Heart left ventricle (tissue), 16 donors: ENCODE measurements at regions not wholly inside any gene's neighbourhood (a gene's known extent, or its start where the extent isn't known, plus 50 kb on each side); places are given as distances from the start of the nearest gene placed in this dataset.

ENCODE experiments used
- ATAC-seq, 4 donors: fragments of 200-7000 bp; cut with Tn5 transposase; one replicate each; pipeline ENCODE4 v1.9.1; 2020 to 2022; ENCODE audit warnings: moderate library complexity in 4 of 4, mild to moderate bottlenecking in 3 of 4, moderate number of reproducible peaks in 1 of 4
- DNase-seq, 5 donors: peaks; one replicate each; pipeline ENCODE4 v3.0.0-alpha.2; 2020
- H3K27ac ChIP-seq, 12 donors: fragments of 200-600 bp; sonication (generic) in 4 of 12; one replicate each; pipeline versions ENCODE4 v1.5.0 to v1.8.0; 2016 to 2022; ENCODE audit warnings: mild to moderate bottlenecking in 2 of 12
- H3K27me3 ChIP-seq, 9 donors: fragments of 200-600 bp; sonication (generic) in 2 of 9; one replicate each; pipeline versions ENCODE4 v1.5.1 to v1.8.0; 2016 to 2022; ENCODE audit warnings: mild to moderate bottlenecking in 3 of 9
- H3K36me3 ChIP-seq, 9 donors: fragments of 200-600 bp; sonication (generic) in 2 of 9; one replicate each; pipeline versions ENCODE4 v1.5.0 to v1.8.0; 2018 to 2022; ENCODE audit warnings: mild to moderate bottlenecking in 2 of 9
- H3K4me1 ChIP-seq, 12 donors: fragments of 200-600 bp; sonication (generic) in 4 of 12; one replicate each; pipeline versions ENCODE4 v1.5.0 to v1.8.0; 2016 to 2022; ENCODE audit warnings: mild to moderate bottlenecking in 3 of 12
- H3K4me3 ChIP-seq, 12 donors: fragments of 200-600 bp; sonication (generic) in 4 of 12; one replicate each; pipeline versions ENCODE4 v1.5.0 to v1.8.0; 2017 to 2022; ENCODE audit warnings: mild to moderate bottlenecking in 9 of 12, moderate library complexity in 4 of 12
- H3K9me3 ChIP-seq, 12 donors: fragments of 200-600 bp; sonication (generic) in 4 of 12; one replicate each; pipeline versions ENCODE4 v1.5.0 to v1.8.0; 2016 to 2022; ENCODE audit warnings: mild to moderate bottlenecking in 1 of 12
- POLR2A ChIP-seq, 2 donors: fragments of 450-650 bp; IDR thresholded peaks; one replicate each; pipeline ENCODE4 v1.6.1; 2017; ENCODE audit warnings: antibody characterized with exemption in 2 of 2, mild to moderate bottlenecking in 2 of 2, moderate library complexity in 2 of 2
- WGBS, 4 donors: extraction: QIAGEN DNeasy Blood & Tissue Kit in 2 of 4; methylation state at CpG; one replicate each; pipeline versions ENCODE4 v1.1.5 to v1.1.7; 2013 to 2018; 5-methylcytosine and 5-hydroxymethylcytosine counted together
- intact Hi-C, 10 donors: fragments of 100-400 bp; cut with DNase I; formaldehyde crosslinking; loops; one replicate each; pipeline versions ENCODE4 v1.11.1 to v1.14.2; 2022
- TF ChIP-seq, protein P1 (sequence below), 12 donors: fragments of 200-600 bp; sonication (generic) in 4 of 12; IDR thresholded peaks; one replicate each; pipeline versions ENCODE4 v1.5.0 to v1.8.0; 2018 to 2022; ENCODE audit warnings: antibody characterized with exemption in 12 of 12, mild to moderate bottlenecking in 5 of 12
- donor health status: ischemic (EF 13 %, LVEDD 7.1; RV severe dilation, severe dysfunction).
- donor health status: healthy with polysubstance abuse.
- donor health status: DM: no; HTN: yes; CAD: no.
- donor health status: DM: no; HTN: no; CAD: no.
- donor health status: ischemic (EF 25% LVEDD 6.9; RV normal size, moderate dysfunction).
- donor health status: ischemic (EF 25% LVEDD 5.7; RV mildly dilated, moderate dysfunction).
- donor health status: healthy.
- donor health status: DM: yes; HTN: yes; CAD: no.
- donor health status: ischemic (EF 35%, LVEDD 5.7; RV mildly dilated, moderate dysfunction).
- donor health status: nonischemic (EF 11% LVEDD 7.7; RV severe dilation, severe dysfunction).
- donor health status: DM: yes; HTN: yes; CAD: no.
- donor health status: PGD.
- donor health status: ischemic (EF 29% LVEDD 5.4; RV normal size, mild dysfunction).
- donor health status: nonischemic (EF 23%, LVEDD 6.1; RV moderate dilation, normal function).

DNA sequence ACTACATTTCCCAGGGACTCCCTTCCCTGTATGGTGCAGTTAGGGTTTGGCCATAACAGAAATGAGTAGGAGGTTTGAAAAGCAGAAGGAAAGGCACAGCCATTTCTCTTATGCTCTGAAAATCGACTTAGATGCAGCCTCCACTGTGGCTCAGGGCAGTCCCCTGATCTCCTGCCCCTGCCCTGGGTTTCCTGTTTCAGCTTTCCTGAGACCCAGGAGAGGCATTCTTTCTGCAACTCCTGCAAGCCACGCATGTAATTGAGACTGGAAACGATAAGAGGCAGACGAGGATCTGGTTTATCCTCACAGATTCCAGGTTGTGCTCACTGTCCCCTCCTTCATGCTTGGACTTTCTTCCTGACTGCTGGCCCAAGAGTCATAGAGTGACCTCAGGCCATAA is 461.2 kb upstream of the VSTM2A start:
- no peaks in the 10 kb centered on the region for H3K27me3 ChIP-seq
- ATAC-seq (no peak), DNase-seq (no peak)
- intact Hi-C loops = no loop called here
- no peak for TF ChIP-seq POLR2A (IDR thresholded peaks at IDR 0.05)
- TF ChIP-seq, protein P1, sequence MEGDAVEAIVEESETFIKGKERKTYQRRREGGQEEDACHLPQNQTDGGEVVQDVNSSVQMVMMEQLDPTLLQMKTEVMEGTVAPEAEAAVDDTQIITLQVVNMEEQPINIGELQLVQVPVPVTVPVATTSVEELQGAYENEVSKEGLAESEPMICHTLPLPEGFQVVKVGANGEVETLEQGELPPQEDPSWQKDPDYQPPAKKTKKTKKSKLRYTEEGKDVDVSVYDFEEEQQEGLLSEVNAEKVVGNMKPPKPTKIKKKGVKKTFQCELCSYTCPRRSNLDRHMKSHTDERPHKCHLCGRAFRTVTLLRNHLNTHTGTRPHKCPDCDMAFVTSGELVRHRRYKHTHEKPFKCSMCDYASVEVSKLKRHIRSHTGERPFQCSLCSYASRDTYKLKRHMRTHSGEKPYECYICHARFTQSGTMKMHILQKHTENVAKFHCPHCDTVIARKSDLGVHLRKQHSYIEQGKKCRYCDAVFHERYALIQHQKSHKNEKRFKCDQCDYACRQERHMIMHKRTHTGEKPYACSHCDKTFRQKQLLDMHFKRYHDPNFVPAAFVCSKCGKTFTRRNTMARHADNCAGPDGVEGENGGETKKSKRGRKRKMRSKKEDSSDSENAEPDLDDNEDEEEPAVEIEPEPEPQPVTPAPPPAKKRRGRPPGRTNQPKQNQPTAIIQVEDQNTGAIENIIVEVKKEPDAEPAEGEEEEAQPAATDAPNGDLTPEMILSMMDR (IDR thresholded peaks at IDR 0.05) = no peak
- no peaks in the 10 kb centered on the region for H3K36me3 ChIP-seq
- H3K4me3 ChIP-seq = no peak overlapping the region
- H3K4me1 ChIP-seq = no peaks in the 10 kb centered on the region
- H3K9me3 ChIP-seq = peaks cover 0 to 4% (median 0%) of the 10 kb centered on the region in 12 donors
- 20 to 40% (median 29%) methylated on average over 4 of the region's 4 CpGs for WGBS, 4 donors
- H3K27ac ChIP-seq = no peak overlapping the region

DNA sequence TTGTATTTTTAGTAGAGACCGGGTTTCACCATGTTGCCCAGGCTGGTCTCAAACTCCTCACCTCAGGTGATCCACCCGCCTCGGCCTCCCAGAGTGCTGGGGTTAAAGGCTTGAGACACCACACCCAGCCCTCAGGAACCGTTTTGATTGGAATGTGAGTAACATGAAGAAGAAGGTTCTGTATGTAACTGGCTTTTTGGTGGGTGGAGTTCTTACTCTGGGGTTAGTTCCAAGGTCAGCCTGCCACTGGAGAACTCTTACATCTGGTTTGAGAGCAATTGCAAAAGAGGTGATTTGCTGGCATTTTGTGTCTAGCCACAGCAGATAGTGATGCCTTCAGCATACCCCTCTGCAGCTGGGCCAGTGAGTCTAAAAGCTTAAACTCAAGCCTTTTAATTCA is 457.8 kb upstream of the VSTM2A start:
- 85 to 96% (median 89%) methylated on average over 4 of the region's 4 CpGs for WGBS, 4 donors
- H3K36me3 ChIP-seq = no peaks in the 10 kb centered on the region

DNA sequence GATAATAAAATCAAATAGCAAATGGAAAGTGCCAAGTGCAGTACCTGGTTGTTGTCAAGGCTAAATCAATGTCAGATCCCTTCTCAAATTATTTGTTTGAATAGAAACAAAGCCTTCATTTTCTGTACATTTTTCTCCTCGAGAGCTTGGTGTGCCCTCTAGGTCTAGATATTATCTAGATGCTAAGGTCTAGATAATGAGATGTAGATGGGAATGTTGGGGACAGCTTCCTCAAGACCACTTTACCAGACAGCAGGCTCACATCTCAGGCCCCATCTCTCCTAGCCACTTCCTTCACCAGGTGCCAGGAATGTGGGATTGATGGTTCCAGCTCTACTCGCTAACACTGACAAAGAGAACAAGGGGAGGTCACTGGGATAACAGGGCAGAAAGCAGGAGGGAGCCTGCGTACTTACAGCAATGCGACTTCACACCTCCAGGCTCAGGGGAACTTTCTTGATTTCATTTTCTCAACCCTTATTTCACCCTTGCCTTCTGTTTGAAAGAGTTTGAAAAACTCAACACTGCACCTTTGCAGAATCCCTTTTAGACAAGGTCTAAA is 451.4 kb upstream of the VSTM2A start:
- Histone ChIP-seq H3K27me3 (no peaks in the 10 kb centered on the region), H3K36me3 (no peaks in the 10 kb centered on the region), H3K4me1 (no peaks in the 10 kb centered on the region), H3K4me3 (no peak overlapping the region), H3K9me3 (peaks cover 0 to 4% (median 0%) of the 10 kb centered on the region in 12 donors), H3K27ac (no peak overlapping the region)
- intact Hi-C loops = no loop called here
- 64 to 76% (median 74%) methylated on average over 4 of the region's 4 CpGs for WGBS, 4 donors
- DNase-seq (no peak), ATAC-seq (no peak)
- TF ChIP-seq POLR2A (IDR thresholded peaks at IDR 0.05) = no peak
- TF ChIP-seq, protein P1 (IDR thresholded peaks at IDR 0.05) = no peak

More for the DNA sequence above, 457.8 kb upstream of the VSTM2A start:
- H3K4me3 ChIP-seq = no peak overlapping the region
- TF ChIP-seq POLR2A (IDR thresholded peaks at IDR 0.05) = no peak
- TF ChIP-seq, protein P1 (IDR thresholded peaks at IDR 0.05) = no peak
- peaks cover 0 to 4% (median 0%) of the 10 kb centered on the region in 12 donors for H3K9me3 ChIP-seq
- ATAC-seq (no peak), DNase-seq (no peak)
- H3K27ac ChIP-seq = no peak overlapping the region
- H3K27me3 ChIP-seq = no peaks in the 10 kb centered on the region
- intact Hi-C loops = no loop called here
- H3K4me1 ChIP-seq = no peaks in the 10 kb centered on the region

DNA sequence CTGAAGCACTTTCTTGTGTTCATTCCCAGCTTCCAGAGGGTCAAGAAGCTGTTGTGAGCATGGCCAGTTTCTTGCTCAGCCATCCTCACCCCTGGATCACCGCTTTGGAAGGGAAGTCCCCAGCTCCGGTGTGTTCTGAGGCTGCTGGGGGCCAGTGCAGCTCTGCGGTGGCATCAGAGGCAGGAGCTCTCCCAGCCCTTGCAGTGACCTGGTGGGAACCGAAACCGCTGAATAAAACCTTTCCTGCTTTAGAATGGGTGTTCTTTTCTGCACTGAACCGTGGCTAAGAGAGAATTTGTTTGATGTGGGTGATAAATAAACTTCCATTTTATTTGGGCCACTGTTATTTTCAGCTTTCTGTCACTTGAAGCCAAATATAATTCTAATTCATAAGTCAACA is 450.9 kb upstream of the VSTM2A start:
- TF ChIP-seq, protein P1 (IDR thresholded peaks at IDR 0.05) = no peak
- TF ChIP-seq POLR2A (IDR thresholded peaks at IDR 0.05) = no peak

More for the DNA sequence above, 450.9 kb upstream of the VSTM2A start:
- DNase-seq = no peak
- ATAC-seq = no peak
- no peak overlapping the region for H3K4me3 ChIP-seq
- intact Hi-C loops = no loop called here
- H3K4me1 ChIP-seq = no peaks in the 10 kb centered on the region
- H3K27me3 ChIP-seq = no peaks in the 10 kb centered on the region
- H3K9me3 ChIP-seq = peaks cover 0 to 4% (median 0%) of the 10 kb centered on the region in 12 donors
- H3K36me3 ChIP-seq = no peaks in the 10 kb centered on the region
- no peak overlapping the region for H3K27ac ChIP-seq
- 69 to 87% (median 86%) methylated on average over 5 to 6 of the region's 6 CpGs for WGBS, 4 donors
